SK-N-SH (cell line): ENCODE measurements at regions not wholly inside any gene's neighbourhood (a gene's known extent, or its start where the extent isn't known, plus 50 kb on each side); places are given as distances from the start of the nearest gene placed in this dataset.

ENCODE experiments used
- CTCF ChIA-PET: fragments of 300-600, 350-600 bp; formaldehyde crosslinking; extraction: SDS; loops from one replicate; lab custom pipeline; 2021; lab: Yijun Ruan, JAX
- POLR2A ChIA-PET: fragments of 350-600 bp; sonication (Branson Sonifier 250); formaldehyde crosslinking; extraction: SDS; loops from one replicate; lab custom pipeline; 2020; ENCODE audit warnings: antibody characterized with exemption, inconsistent platforms; lab: Yijun Ruan, JAX
- DNase-seq: peaks from one replicate; pipeline ENCODE4 v3.0.0; 2012
- H2AFZ ChIP-seq: fragments of 200-600 bp; sonication (generic); 2 replicates; pipeline ENCODE4 v1.8.1; 2016; ENCODE audit warnings: antibody characterized with exemption, mild to moderate bottlenecking, low read depth
- H3F3A ChIP-seq: fragments of 200-600 bp; sonication (generic); replicated peaks from 2 replicates; pipeline ENCODE3; 2016; ENCODE audit warnings: antibody characterized with exemption, mild to moderate bottlenecking; ENCODE audit not compliant: insufficient read depth
- H3K27ac ChIP-seq, 2 experiments: fragments of 200-500 bp in 1 of 2; fragments of 200-600 bp in 1 of 2; sonication (Bioruptor generic) in 1 of 2; sonication (generic), shearing (Covaris generic) in 1 of 2; 2 replicates each; pipeline versions ENCODE4 v1.5.1 to v1.6.1; 2014 to 2016; ENCODE audit warnings: low read depth in 2 of 2, inconsistent platforms in 1 of 2, low read length in 1 of 2, mild to moderate bottlenecking in 1 of 2, mixed read lengths in 1 of 2
- H3K27me3 ChIP-seq: fragments of 200-600 bp; sonication (generic), shearing (Covaris generic); 2 replicates; pipeline ENCODE4 v1.6.1; 2016; ENCODE audit warnings: mixed run types; ENCODE audit not compliant: insufficient read depth
- H3K36me3 ChIP-seq, 2 experiments: fragments of 200-500 bp in 1 of 2; fragments of 200-600 bp in 1 of 2; sonication (Bioruptor generic) in 1 of 2; sonication (generic) in 1 of 2; replicated peaks in 1 of 2; 2 replicates each; pipeline versions ENCODE3 to v1.5.1; 2014 to 2016; ENCODE audit warnings: low read length in 1 of 2, mild to moderate bottlenecking in 1 of 2; ENCODE audit not compliant: insufficient read depth in 2 of 2, control insufficient read depth in 1 of 2
- H3K4me1 ChIP-seq, 2 experiments: fragments of 200-500 bp in 1 of 2; fragments of 200-600 bp in 1 of 2; sonication (Bioruptor generic) in 1 of 2; sonication (generic), shearing (Covaris generic) in 1 of 2; 2 replicates each; pipeline versions ENCODE4 v1.5.1 to v1.6.1; 2014 to 2016; ENCODE audit warnings: low read depth in 1 of 2, low read length in 1 of 2, mixed run types in 1 of 2; ENCODE audit not compliant: insufficient read depth in 2 of 2, control insufficient read depth in 1 of 2
- H3K4me2 ChIP-seq: fragments of 200-600 bp; sonication (generic), shearing (Covaris generic); 2 replicates; pipeline ENCODE4 v1.6.1; 2017; ENCODE audit warnings: mixed run types
- H3K4me3 ChIP-seq, 2 experiments: fragments of 200-500 bp in 1 of 2; fragments of 200-600 bp in 1 of 2; sonication (Bioruptor generic) in 1 of 2; sonication (generic), shearing (Covaris generic) in 1 of 2; 2 replicates each; pipeline versions ENCODE4 v1.5.1 to v1.8.1; 2014 to 2016; ENCODE audit warnings: low read depth in 2 of 2, inconsistent platforms in 1 of 2, low read length in 1 of 2, mild to moderate bottlenecking in 1 of 2, mixed read lengths in 1 of 2, moderate library complexity in 1 of 2
- H3K79me2 ChIP-seq: fragments of 200-600 bp; sonication (generic); 2 replicates; pipeline ENCODE4 v1.8.1; 2017; ENCODE audit warnings: mild to moderate bottlenecking; ENCODE audit not compliant: insufficient read depth
- H3K9ac ChIP-seq: fragments of 200-600 bp; sonication (generic); 2 replicates; pipeline ENCODE4 v1.6.1; 2017; ENCODE audit warnings: mixed run types
- H3K9me2 ChIP-seq: fragments of 200-600 bp; sonication (generic); 2 replicates; pipeline ENCODE4 v1.6.1; 2017; ENCODE audit warnings: mixed run types
- H3K9me3 ChIP-seq: fragments of 200-600 bp; sonication (generic); 2 replicates; pipeline ENCODE4 v1.6.1; 2017; ENCODE audit warnings: mixed run types, mild to moderate bottlenecking, moderate library complexity
- H4K20me1 ChIP-seq: fragments of 200-600 bp; sonication (generic); 2 replicates; pipeline ENCODE4 v1.6.1; 2017; ENCODE audit warnings: mild to moderate bottlenecking, mixed run types; ENCODE audit not compliant: insufficient read depth
- CHD2 ChIP-seq: fragments of 150-350 bp; IDR thresholded peaks from 2 replicates; pipeline ENCODE4 v1.6.1; 2018; ENCODE audit warnings: low read length; ENCODE audit not compliant: partially characterized antibody
- ELF1 ChIP-seq: IDR thresholded peaks from 2 replicates; pipeline ENCODE4 v1.4.0; 2012
- EP300 ChIP-seq, 2 experiments: IDR thresholded peaks; 2 replicates each; pipeline versions ENCODE4 v1.4.0 to v1.6.1; 2012; ENCODE audit warnings: borderline replicate concordance in 1 of 2, low read depth in 1 of 2, low read length in 1 of 2
- EZH2phosphoT487 ChIP-seq: fragments of 200-600 bp; sonication (generic); IDR thresholded peaks from 2 replicates; pipeline ENCODE4 v1.6.1; 2017; ENCODE audit warnings: low read depth, mixed run types, mild to moderate bottlenecking, antibody characterized with exemption, moderate library complexity, borderline replicate concordance
- FOSL2 ChIP-seq: IDR thresholded peaks from 2 replicates; pipeline ENCODE4 v1.4.0; 2012; ENCODE audit warnings: low read depth, mild to moderate bottlenecking, moderate library complexity, borderline replicate concordance
- GABPA ChIP-seq: IDR thresholded peaks from 2 replicates; pipeline ENCODE4 v1.4.0; 2012; ENCODE audit warnings: low read depth, mild to moderate bottlenecking
- GATA2 ChIP-seq: sonication (generic); formaldehyde crosslinking; IDR thresholded peaks from 2 replicates; pipeline ENCODE4 v1.5.0; 2020; ENCODE audit warnings: mild to moderate bottlenecking, missing genetic modification reagents
- MEF2A ChIP-seq: IDR thresholded peaks from 2 replicates; pipeline ENCODE4 v1.4.0; 2012; ENCODE audit warnings: low read depth, borderline replicate concordance
- NFIC ChIP-seq: IDR thresholded peaks from 2 replicates; pipeline ENCODE4 v1.4.0; 2012; ENCODE audit warnings: borderline replicate concordance
- NRF1 ChIP-seq: IDR thresholded peaks from 2 replicates; pipeline ENCODE4 v1.6.1; 2012; ENCODE audit warnings: low read depth, mild to moderate bottlenecking, low read length
- POLR2AphosphoS5 ChIP-seq: IDR thresholded peaks from 2 replicates; pipeline ENCODE4 v1.6.1; 2012; ENCODE audit warnings: low read depth, low read length
- RAD21 ChIP-seq: IDR thresholded peaks from 2 replicates; pipeline ENCODE4 v1.6.1; 2012; ENCODE audit warnings: mild to moderate bottlenecking, low read length
- RCOR1 ChIP-seq: fragments of 150-350 bp; IDR thresholded peaks from 2 replicates; pipeline ENCODE4 v1.6.1; 2017; ENCODE audit warnings: antibody characterized with exemption, low read length
- RFX5 ChIP-seq: IDR thresholded peaks from 2 replicates; pipeline ENCODE4 v1.6.1; 2012; ENCODE audit warnings: mild to moderate bottlenecking, improper control_type of control experiment, low read length
- TCF12 ChIP-seq: IDR thresholded peaks from 2 replicates; pipeline ENCODE4 v1.4.0; 2012
- TEAD4 ChIP-seq: IDR thresholded peaks from 2 replicates; pipeline ENCODE4 v1.4.0; 2012; ENCODE audit warnings: mild to moderate bottlenecking, borderline replicate concordance; ENCODE audit not compliant: insufficient read depth
- WGBS: methylation state at CpG from one replicate; pipeline ENCODE4 v1.1.6; 2017; ENCODE audit warnings: low lambda C conversion rate; 5-methylcytosine and 5-hydroxymethylcytosine counted together
- TF ChIP-seq, protein P1 (sequence below): IDR thresholded peaks from 2 replicates; pipeline ENCODE4; 2012
- TF ChIP-seq, protein P2 (sequence below): fragments of 200-600 bp; sonication (generic); IDR thresholded peaks from 2 replicates; pipeline ENCODE4 v1.6.1; 2017; ENCODE audit warnings: antibody characterized with exemption, mild to moderate bottlenecking, moderate library complexity
- TF ChIP-seq, protein P3 (sequence below): IDR thresholded peaks from 2 replicates; pipeline ENCODE4 v1.4.0; 2012; ENCODE audit warnings: low read depth, borderline replicate concordance
- TF ChIP-seq, protein P4 (sequence below): fragments of 150-350 bp; IDR thresholded peaks from 2 replicates; pipeline ENCODE4 v1.6.1; 2016; ENCODE audit warnings: mild to moderate bottlenecking, low read depth, low read length
- TF ChIP-seq, protein P5 (sequence below): IDR thresholded peaks from 2 replicates; pipeline ENCODE4 v1.4.0; 2012; ENCODE audit warnings: low read depth, borderline replicate concordance

DNA sequence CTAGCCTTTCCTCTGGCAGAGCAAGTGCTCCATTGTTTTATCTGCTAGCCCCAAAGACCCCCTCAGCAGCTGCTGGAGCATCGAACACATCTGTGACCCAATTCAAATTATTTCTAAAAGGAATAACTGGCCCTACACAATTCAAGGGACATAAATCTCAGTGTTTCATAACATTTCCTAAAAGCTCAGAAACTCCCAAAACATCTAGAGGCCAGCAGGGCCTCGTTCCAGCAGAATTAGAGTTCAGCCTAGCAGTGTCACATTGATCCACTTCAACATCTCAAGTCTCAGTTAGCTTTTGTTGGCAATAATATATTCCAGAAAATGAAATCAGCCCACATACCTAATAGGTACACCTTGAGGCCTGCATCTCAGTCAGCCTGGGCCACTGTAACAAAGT is 179.1 kb downstream of the ETAA1 start:
- no peaks in the 10 kb centered on the region for H3K27me3 ChIP-seq
- CTCF ChIA-PET = interaction anchor here (1.2 kb wide), 1 partner anchor 59 kb away, joined by 3 read pairs; no protein-coding TSS in a partner anchor

DNA sequence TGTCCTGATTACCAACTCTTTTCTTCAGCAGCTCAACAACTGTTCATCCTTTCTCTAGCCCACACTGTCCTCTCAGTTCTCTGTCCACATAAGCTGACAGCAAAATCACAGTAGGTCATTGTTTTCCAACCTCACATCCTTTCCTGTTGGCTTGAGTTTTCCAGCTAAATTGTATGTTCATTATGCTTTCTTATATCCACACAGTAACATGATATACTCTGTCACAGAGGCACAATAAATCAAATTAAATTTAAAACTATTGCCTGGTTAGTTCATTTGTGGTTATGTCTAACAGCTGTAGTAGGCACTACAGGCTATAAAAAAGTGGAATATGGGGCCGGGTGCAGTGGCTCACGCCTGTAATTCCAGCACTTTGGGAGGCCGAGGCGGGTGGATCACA is 179.9 kb downstream of the ETAA1 start:
- H3K36me3 ChIP-seq = no peaks in the 10 kb centered on the region
- DNase-seq = no peak
- no peak overlapping the region for H3K4me3 ChIP-seq
- no peak overlapping the region for H3K9ac ChIP-seq
- POLR2A ChIA-PET = no interaction called here
- H3K9me2 ChIP-seq = no peaks in the 10 kb centered on the region
- H3K4me2 ChIP-seq = no peak overlapping the region
- CTCF ChIA-PET = no interaction called here
- H3K27ac ChIP-seq = no peak overlapping the region; a peak in 1 of 4 replicates
- no peaks in the 10 kb centered on the region for H3K9me3 ChIP-seq
- H4K20me1 ChIP-seq = no peaks in the 10 kb centered on the region
- WGBS = 75% methylated on average over 4 of the region's 4 CpGs
- H3K27me3 ChIP-seq = no peaks in the 10 kb centered on the region
- H2AFZ ChIP-seq = no peak overlapping the region
- no peaks in the 10 kb centered on the region; a peak in 2 of 4 replicates for H3K4me1 ChIP-seq
- H3K79me2 ChIP-seq = no peaks in the 10 kb centered on the region
- H3F3A ChIP-seq = peaks cover 5% of the 10 kb centered on the region
- TF ChIP-seq, protein P1, sequence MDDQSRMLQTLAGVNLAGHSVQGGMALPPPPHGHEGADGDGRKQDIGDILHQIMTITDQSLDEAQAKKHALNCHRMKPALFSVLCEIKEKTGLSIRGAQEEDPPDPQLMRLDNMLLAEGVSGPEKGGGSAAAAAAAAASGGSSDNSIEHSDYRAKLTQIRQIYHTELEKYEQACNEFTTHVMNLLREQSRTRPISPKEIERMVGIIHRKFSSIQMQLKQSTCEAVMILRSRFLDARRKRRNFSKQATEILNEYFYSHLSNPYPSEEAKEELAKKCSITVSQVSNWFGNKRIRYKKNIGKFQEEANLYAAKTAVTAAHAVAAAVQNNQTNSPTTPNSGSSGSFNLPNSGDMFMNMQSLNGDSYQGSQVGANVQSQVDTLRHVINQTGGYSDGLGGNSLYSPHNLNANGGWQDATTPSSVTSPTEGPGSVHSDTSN = no peak
- TF ChIP-seq FOSL2 (no peak), EZH2phosphoT487 (no peak), EP300 (IDR thresholded peaks at IDR 0.05; ENCODE audit: borderline replicate concordance in 1 of 2, low read depth in 1 of 2, low read length in 1 of 2) (no peak), TEAD4 (no peak), GABPA (no peak), GATA2 (no peak), RAD21 (no peak), RCOR1 (no peak), NRF1 (no peak), NFIC (no peak), TCF12 (no peak), CHD2 (no peak)
- TF ChIP-seq, protein P2, sequence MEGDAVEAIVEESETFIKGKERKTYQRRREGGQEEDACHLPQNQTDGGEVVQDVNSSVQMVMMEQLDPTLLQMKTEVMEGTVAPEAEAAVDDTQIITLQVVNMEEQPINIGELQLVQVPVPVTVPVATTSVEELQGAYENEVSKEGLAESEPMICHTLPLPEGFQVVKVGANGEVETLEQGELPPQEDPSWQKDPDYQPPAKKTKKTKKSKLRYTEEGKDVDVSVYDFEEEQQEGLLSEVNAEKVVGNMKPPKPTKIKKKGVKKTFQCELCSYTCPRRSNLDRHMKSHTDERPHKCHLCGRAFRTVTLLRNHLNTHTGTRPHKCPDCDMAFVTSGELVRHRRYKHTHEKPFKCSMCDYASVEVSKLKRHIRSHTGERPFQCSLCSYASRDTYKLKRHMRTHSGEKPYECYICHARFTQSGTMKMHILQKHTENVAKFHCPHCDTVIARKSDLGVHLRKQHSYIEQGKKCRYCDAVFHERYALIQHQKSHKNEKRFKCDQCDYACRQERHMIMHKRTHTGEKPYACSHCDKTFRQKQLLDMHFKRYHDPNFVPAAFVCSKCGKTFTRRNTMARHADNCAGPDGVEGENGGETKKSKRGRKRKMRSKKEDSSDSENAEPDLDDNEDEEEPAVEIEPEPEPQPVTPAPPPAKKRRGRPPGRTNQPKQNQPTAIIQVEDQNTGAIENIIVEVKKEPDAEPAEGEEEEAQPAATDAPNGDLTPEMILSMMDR = no peak
- TF ChIP-seq, protein P3, sequence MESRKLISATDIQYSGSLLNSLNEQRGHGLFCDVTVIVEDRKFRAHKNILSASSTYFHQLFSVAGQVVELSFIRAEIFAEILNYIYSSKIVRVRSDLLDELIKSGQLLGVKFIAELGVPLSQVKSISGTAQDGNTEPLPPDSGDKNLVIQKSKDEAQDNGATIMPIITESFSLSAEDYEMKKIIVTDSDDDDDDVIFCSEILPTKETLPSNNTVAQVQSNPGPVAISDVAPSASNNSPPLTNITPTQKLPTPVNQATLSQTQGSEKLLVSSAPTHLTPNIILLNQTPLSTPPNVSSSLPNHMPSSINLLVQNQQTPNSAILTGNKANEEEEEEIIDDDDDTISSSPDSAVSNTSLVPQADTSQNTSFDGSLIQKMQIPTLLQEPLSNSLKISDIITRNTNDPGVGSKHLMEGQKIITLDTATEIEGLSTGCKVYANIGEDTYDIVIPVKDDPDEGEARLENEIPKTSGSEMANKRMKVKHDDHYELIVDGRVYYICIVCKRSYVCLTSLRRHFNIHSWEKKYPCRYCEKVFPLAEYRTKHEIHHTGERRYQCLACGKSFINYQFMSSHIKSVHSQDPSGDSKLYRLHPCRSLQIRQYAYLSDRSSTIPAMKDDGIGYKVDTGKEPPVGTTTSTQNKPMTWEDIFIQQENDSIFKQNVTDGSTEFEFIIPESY = no peak
- TF ChIP-seq, protein P4, sequence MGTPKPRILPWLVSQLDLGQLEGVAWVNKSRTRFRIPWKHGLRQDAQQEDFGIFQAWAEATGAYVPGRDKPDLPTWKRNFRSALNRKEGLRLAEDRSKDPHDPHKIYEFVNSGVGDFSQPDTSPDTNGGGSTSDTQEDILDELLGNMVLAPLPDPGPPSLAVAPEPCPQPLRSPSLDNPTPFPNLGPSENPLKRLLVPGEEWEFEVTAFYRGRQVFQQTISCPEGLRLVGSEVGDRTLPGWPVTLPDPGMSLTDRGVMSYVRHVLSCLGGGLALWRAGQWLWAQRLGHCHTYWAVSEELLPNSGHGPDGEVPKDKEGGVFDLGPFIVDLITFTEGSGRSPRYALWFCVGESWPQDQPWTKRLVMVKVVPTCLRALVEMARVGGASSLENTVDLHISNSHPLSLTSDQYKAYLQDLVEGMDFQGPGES = no peak
- TF ChIP-seq, protein P5, sequence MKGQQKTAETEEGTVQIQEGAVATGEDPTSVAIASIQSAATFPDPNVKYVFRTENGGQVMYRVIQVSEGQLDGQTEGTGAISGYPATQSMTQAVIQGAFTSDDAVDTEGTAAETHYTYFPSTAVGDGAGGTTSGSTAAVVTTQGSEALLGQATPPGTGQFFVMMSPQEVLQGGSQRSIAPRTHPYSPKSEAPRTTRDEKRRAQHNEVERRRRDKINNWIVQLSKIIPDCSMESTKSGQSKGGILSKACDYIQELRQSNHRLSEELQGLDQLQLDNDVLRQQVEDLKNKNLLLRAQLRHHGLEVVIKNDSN = no peak

More for the DNA sequence above, 179.1 kb downstream of the ETAA1 start:
- H3K9ac ChIP-seq = no peak overlapping the region
- H3K4me3 ChIP-seq = no peak overlapping the region
- H3K27ac ChIP-seq = no peak overlapping the region
- DNase-seq = no peak
- H3K79me2 ChIP-seq = no peaks in the 10 kb centered on the region
- H3K4me2 ChIP-seq = no peak overlapping the region
- no peaks in the 10 kb centered on the region for H3K36me3 ChIP-seq
- 55% methylated on average over 2 of the region's 2 CpGs for WGBS
- no peak overlapping the region for H2AFZ ChIP-seq
- no peaks in the 10 kb centered on the region for H4K20me1 ChIP-seq
- peaks cover 8% of the 10 kb centered on the region for H3F3A ChIP-seq
- H3K4me1 ChIP-seq = no peaks in the 10 kb centered on the region; a peak in 2 of 4 replicates
- no peaks in the 10 kb centered on the region for H3K9me2 ChIP-seq
- TF ChIP-seq RFX5 (no peak), RCOR1 (no peak), TCF12 (no peak), MEF2A (no peak), POLR2AphosphoS5 (no peak), ELF1 (no peak)
- TF ChIP-seq, all 33 proteins: peak for 0
- POLR2A ChIA-PET = no interaction called here
- no peaks in the 10 kb centered on the region for H3K9me3 ChIP-seq
